Adrenal gland (tissue), 5 donors: ENCODE measurements at regions not wholly inside any gene's neighbourhood (a gene's known extent, or its start where the extent isn't known, plus 50 kb on each side); places are given as distances from the start of the nearest gene placed in this dataset.

Experiments
- CTCF ChIP-seq, 6 experiments: fragments of 450-650 bp in 4 of 6; fragments of 200-600 bp in 2 of 6; sonication (generic) in 1 of 6; IDR thresholded peaks; 1 replicate in 5 of 6; 2 replicates in 1 of 6; pipeline versions ENCODE4 v1.5.1 to v1.8.0; 2016 to 2021; ENCODE audit warnings: antibody characterized with exemption in 6 of 6, mild to moderate bottlenecking in 2 of 6, moderate library complexity in 1 of 6
- POLR2A ChIP-seq, 2 donors: fragments of 450-650 bp; IDR thresholded peaks; one replicate each; pipeline ENCODE4 v1.6.1; 2017; ENCODE audit warnings: antibody characterized with exemption in 2 of 2, mild to moderate bottlenecking in 2 of 2, moderate library complexity in 1 of 2
- donor health status: DM: no; HTN: no; CAD: no.

DNA sequence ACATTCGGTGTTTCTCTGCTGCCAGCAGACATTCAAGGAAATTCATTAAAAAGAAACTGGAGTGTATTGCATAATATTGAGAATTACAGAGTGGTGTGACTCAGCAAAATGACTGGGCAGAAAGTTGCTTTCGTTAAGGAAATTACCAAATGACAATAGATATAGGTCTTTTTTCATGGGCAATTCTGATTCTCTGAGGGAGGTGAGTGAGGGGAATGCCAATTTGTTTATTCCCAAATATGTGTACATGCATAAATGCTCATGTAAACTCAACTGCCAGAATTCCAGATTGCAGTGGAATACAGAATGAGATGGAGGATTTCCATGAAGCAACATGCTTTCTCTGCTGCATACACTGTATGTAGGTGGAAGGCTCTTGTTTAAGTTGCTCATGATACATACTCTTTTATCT lies 1730.1 kb downstream of the SLITRK5 start:
- TF ChIP-seq CTCF (IDR thresholded peaks at IDR 0.05) (no peak), POLR2A (IDR thresholded peaks at IDR 0.05) (no peak)
